HCT116 (cell line): ENCODE measurements at regions not wholly inside any gene's neighbourhood (a gene's known extent, or its start where the extent isn't known, plus 50 kb on each side); places are given as distances from the start of the nearest gene placed in this dataset.

Source experiments
- ATAC-seq: fragments of 200-7000 bp; cut with Tn5 transposase; 2 replicates; pipeline ENCODE4 v1.9.1; 2020; ENCODE audit warnings: mild to moderate bottlenecking, moderate library complexity
- BruUV-seq: library from RNA; stranded (reverse); fragments of 400-500 nt; replicated peaks from 2 replicates; lab custom pipeline; 2021; lab: Mats Ljungman, UMichigan
- CTCF ChIA-PET: fragments of 300-600 bp; sonication (Branson Sonifier 250); formaldehyde crosslinking; loops from one replicate; lab custom pipeline; 2021; ENCODE audit warnings: antibody characterized with exemption; lab: Charles Lee
- POLR2A ChIA-PET: fragments of 300-600, 350-600 bp; sonication (Branson Sonifier 250); formaldehyde crosslinking; loops from one replicate; lab custom pipeline; 2021; ENCODE audit warnings: antibody characterized with exemption; lab: Charles Lee
- RAD21 ChIA-PET, 2 experiments: fragments of 300-600 bp; sonication (Branson Sonifier 250); formaldehyde crosslinking; loops; one replicate each; lab custom pipeline; 2023; ENCODE audit warnings: low total read pairs in 2 of 2; ENCODE audit not compliant: uncharacterized antibody in 2 of 2, unreplicated experiment in 2 of 2, low non-redundant PET in 1 of 2; lab: Charles Lee
- DNase-seq: peaks from one replicate; pipeline ENCODE4 v3.0.0-alpha.2; 2010; ENCODE audit warnings: low read depth, low spot score
- H2AFZ ChIP-seq: fragments of 200-600 bp; shearing (Covaris generic), sonication (generic); 2 replicates; pipeline ENCODE4 v1.6.1; 2017; ENCODE audit warnings: low read depth, mixed run types, mixed read lengths, antibody characterized with exemption, low read length; ENCODE audit not compliant: poor library complexity, severe bottlenecking
- H3K27ac ChIP-seq: 2 replicates; pipeline ENCODE4 v1.5.1; 2012; ENCODE audit warnings: low read depth, low read length
- H3K27me3 ChIP-seq: fragments of 200-600 bp; sonication (generic); 2 replicates; pipeline ENCODE4 v1.6.1; 2016; ENCODE audit warnings: mixed run types, low read length, mixed read lengths; ENCODE audit not compliant: insufficient read depth
- H3K36me3 ChIP-seq, 2 experiments: fragments of 200-500 bp in 1 of 2; fragments of 200-600 bp in 1 of 2; sonication (Bioruptor generic) in 1 of 2; sonication (generic) in 1 of 2; 2 replicates each; pipeline versions ENCODE4 v1.5.1 to v1.6.1; 2014 to 2016; ENCODE audit warnings: low read length in 2 of 2, inconsistent platforms in 1 of 2, mixed read lengths in 1 of 2, mixed run types in 1 of 2; ENCODE audit not compliant: insufficient read depth in 2 of 2, control insufficient read depth in 1 of 2
- H3K4me1 ChIP-seq, 2 experiments: fragments of 200-600 bp in 1 of 2; sonication (generic) in 1 of 2; 2 replicates each; pipeline versions ENCODE4 v1.5.1 to v1.6.1; 2012 to 2017; ENCODE audit warnings: low read length in 2 of 2, inconsistent platforms in 1 of 2, mild to moderate bottlenecking in 1 of 2, mixed read lengths in 1 of 2, mixed run types in 1 of 2, moderate library complexity in 1 of 2; ENCODE audit not compliant: insufficient read depth in 2 of 2, control insufficient read depth in 1 of 2
- H3K4me2 ChIP-seq: fragments of 200-600 bp; sonication (generic); 2 replicates; pipeline ENCODE4 v1.6.1; 2017; ENCODE audit warnings: mixed run types, low read length, mixed read lengths
- H3K4me3 ChIP-seq, 2 experiments: fragments of 200-600 bp in 1 of 2; sonication (generic) in 1 of 2; replicated peaks in 1 of 2; 2 replicates each; pipeline ENCODE4 v1.5.1; 2011 to 2016; ENCODE audit warnings: low read length in 2 of 2, control low read depth in 1 of 2, low read depth in 1 of 2, mild to moderate bottlenecking in 1 of 2, mixed read lengths in 1 of 2, mixed run types in 1 of 2
- H3K79me2 ChIP-seq: fragments of 200-600 bp; sonication (generic); 2 replicates; pipeline ENCODE4 v1.6.1; 2017; ENCODE audit warnings: mild to moderate bottlenecking, mixed run types, low read length, moderate library complexity, mixed read lengths; ENCODE audit not compliant: insufficient read depth
- H3K9ac ChIP-seq: fragments of 200-600 bp; sonication (generic); 2 replicates; pipeline ENCODE4 v1.6.1; 2016; ENCODE audit warnings: low read length, mixed read lengths
- H3K9me2 ChIP-seq: fragments of 200-600 bp; sonication (generic), shearing (Covaris generic); 2 replicates; pipeline ENCODE4 v1.6.1; 2017; ENCODE audit warnings: mixed run types, mild to moderate bottlenecking, moderate library complexity; ENCODE audit not compliant: insufficient read depth
- H3K9me3 ChIP-seq, 2 experiments: fragments of 200-500 bp in 1 of 2; fragments of 200-600 bp in 1 of 2; sonication (Bioruptor generic) in 1 of 2; sonication (generic) in 1 of 2; 2 replicates each; pipeline ENCODE4 v1.6.1; 2014 to 2017; ENCODE audit warnings: low read length in 2 of 2, mixed read lengths in 2 of 2, inconsistent platforms in 1 of 2, low read depth in 1 of 2, mild to moderate bottlenecking in 1 of 2, mixed run types in 1 of 2, moderate library complexity in 1 of 2; ENCODE audit not compliant: control insufficient read depth in 1 of 2, insufficient read depth in 1 of 2
- H4K20me1 ChIP-seq: fragments of 200-600 bp; sonication (generic), shearing (Covaris generic); 2 replicates; pipeline ENCODE4 v1.6.1; 2017; ENCODE audit warnings: mixed run types, mild to moderate bottlenecking, moderate library complexity; ENCODE audit not compliant: insufficient read depth
- CBX3 ChIP-seq: IDR thresholded peaks from 2 replicates; pipeline ENCODE4 v1.6.1; 2012; ENCODE audit warnings: low read depth
- CTCF ChIP-seq, 3 experiments: fragments of 200-600 bp in 1 of 3; sonication (generic) in 1 of 3; IDR thresholded peaks in 2 of 3; conservative IDR thresholded peaks in 1 of 3; 2 replicates each; pipeline ENCODE4 v1.5.1; 2012 to 2017; ENCODE audit warnings: low read depth in 2 of 3, low read length in 2 of 3, antibody characterized with exemption in 1 of 3, borderline replicate concordance in 1 of 3, control low read depth in 1 of 3, mild to moderate bottlenecking in 1 of 3, mixed read lengths in 1 of 3, mixed run types in 1 of 3, moderate library complexity in 1 of 3; ENCODE audit not compliant: insufficient read depth in 1 of 3
- EZH2 ChIP-seq: fragments of 200-600 bp; sonication (generic); IDR thresholded peaks from 2 replicates; pipeline ENCODE4 v1.6.1; 2017; ENCODE audit warnings: antibody characterized with exemption, mixed run types
- EZH2phosphoT487 ChIP-seq: fragments of 200-600 bp; IDR thresholded peaks from 2 replicates; pipeline ENCODE4 v1.6.1; 2018; ENCODE audit warnings: antibody characterized with exemption, borderline replicate concordance
- REST ChIP-seq: IDR thresholded peaks from 2 replicates; pipeline ENCODE4 v1.6.1; 2012; ENCODE audit warnings: low read depth
- SIN3A ChIP-seq: IDR thresholded peaks from 2 replicates; pipeline ENCODE4 v1.6.1; 2012; ENCODE audit warnings: low read depth
- SP1 ChIP-seq: IDR thresholded peaks from 2 replicates; pipeline ENCODE4 v1.6.1; 2012; ENCODE audit warnings: low read depth
- TCF7L2 ChIP-seq: IDR thresholded peaks from 2 replicates; pipeline ENCODE4 v1.7.0; 2011; ENCODE audit warnings: borderline replicate concordance, inconsistent platforms; ENCODE audit not compliant: insufficient read depth, insufficient read length; ENCODE audit errors: extremely low read depth
- ZFX ChIP-seq: fragments of 450-650 bp; IDR thresholded peaks from 2 replicates; pipeline ENCODE4 v1.6.1; 2017
- intact Hi-C: fragments of 100-400 bp; cut with micrococcal nuclease; formaldehyde crosslinking; loops from 2 replicates; pipeline ENCODE4 v1.10.0; 2022

GRCh38 chr6:134525190-134525868, 207.4 kb upstream of the SGK1 start:
- ChIA-PET CTCF (no interaction called here), RAD21 (no interaction called here), POLR2A (no interaction called here)
- H3K4me1 ChIP-seq, result peaks cover 0 to 6% of the 10 kb centered on the region in 2 experiments; a peak in 1 of 4 replicates
- H3K9me3 ChIP-seq, result no peaks in the 10 kb centered on the region
- no peak overlapping the region for H3K9ac ChIP-seq
- ATAC-seq (no peak), DNase-seq (no peak)
- H3K27me3 ChIP-seq, result no peaks in the 10 kb centered on the region
- no peak overlapping the region for H3K4me2 ChIP-seq
- no peak overlapping the region for H2AFZ ChIP-seq
- no peak overlapping the region for H3K4me3 ChIP-seq
- H3K9me2 ChIP-seq, result 0 out of 2 replicates have a peak, but pooled peaks cover 2% of the 10 kb centered on the region
- BruUV-seq, result no TSS peak
- no peaks in the 10 kb centered on the region for H3K36me3 ChIP-seq
- TF ChIP-seq CTCF (IDR thresholded peaks at IDR 0.05 in 2 of 3, conservative IDR thresholded peaks at IDR 0.05 in 1 of 3; ENCODE audit: borderline replicate concordance in 1 of 3, insufficient read depth in 1 of 3, low read depth in 2 of 3, low read length in 2 of 3), result no peak
- TF ChIP-seq ZFX, result no peak
- TF ChIP-seq REST, result no peak
- no peak for TF ChIP-seq CBX3
- no peak for TF ChIP-seq SIN3A
- no peak for TF ChIP-seq TCF7L2
- no peak for TF ChIP-seq EZH2
- TF ChIP-seq EZH2phosphoT487, result no peak
- no peak for TF ChIP-seq SP1
- TF ChIP-seq, all 23 proteins: peak for 0
- no peaks in the 10 kb centered on the region for H3K79me2 ChIP-seq
- no peaks in the 10 kb centered on the region for H4K20me1 ChIP-seq
- intact Hi-C loops, result no loop called here
- no peak overlapping the region for H3K27ac ChIP-seq
